Endometrium (tissue), 2 donors: ENCODE measurements at regions not wholly inside any gene's neighbourhood (a gene's known extent, or its start where the extent isn't known, plus 50 kb on each side); places are given as distances from the start of the nearest gene placed in this dataset.
"Not testable (repeated sequence)": the region's sequence is repeated elsewhere in the genome, so short reads cannot be mapped to it uniquely, and the experiment has no call there.

Experiments used
- FAIRE-seq: peaks from 2 replicates; lab custom pipeline; 2012; peaks lifted over from hg19 to GRCh38; lab: Jason Lieb, UNC
- donor health status: control.
- donor health status: control.

DNA sequence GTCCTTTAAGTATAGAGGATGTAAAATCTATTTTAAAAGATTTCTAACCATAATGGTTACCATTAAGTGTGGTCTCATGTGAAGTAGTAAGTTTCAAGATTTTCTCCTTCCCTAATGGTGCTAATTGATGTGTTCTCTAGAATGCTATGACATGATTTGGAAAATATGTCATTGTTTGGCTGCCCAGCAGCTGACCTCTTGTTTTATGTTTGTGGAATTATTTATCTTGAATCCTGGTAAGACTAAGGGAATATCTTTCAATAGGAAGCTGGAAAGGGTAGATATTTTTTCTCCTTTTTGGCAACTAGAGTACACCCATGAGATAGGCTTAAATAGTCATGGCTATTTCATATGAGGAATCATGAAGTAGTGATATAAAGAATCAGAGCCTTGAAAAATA is 139.8 kb upstream of the CHODL start:
- FAIRE-seq = peak; percentile 63

DNA sequence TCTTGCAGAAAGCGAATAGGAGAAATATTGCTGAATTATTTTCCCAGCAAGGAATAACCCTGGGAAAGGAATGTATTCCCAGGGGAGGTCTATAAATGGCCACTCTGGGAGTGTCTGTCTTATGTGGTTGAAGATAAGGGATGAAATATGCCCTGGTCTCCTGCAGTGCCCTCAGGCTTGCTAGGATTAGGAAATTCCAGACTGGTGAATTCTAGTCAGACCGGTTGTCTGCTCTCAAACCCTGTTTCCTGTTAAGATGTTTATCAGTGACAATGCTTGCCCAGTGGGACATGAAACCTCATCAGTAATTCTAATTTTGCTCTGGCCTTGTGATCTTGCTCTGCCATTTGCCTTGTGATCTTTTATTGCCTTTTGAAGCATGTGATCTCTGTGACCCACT is 148.2 kb upstream of the CHODL start:
- not testable (repeated sequence) for FAIRE-seq

DNA sequence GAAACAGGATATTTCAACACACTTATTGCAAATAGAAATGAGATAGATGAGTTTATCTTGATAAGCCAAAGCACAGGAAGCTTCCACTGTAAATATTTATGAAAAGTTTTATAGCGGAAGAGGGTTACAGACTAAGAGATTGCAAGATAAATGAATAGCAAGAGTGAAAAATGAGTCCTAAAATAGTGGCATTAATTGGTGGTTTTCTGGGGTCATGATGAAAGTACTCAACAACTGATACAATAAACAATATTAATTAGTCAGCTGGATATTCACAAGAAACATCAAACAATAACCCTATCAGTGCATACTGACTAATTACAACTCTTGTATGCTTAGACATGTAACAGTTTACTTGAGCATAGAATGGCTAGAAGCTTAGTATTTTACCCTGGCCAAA is 154.8 kb upstream of the CHODL start:
- FAIRE-seq = peak; percentile 89

DNA sequence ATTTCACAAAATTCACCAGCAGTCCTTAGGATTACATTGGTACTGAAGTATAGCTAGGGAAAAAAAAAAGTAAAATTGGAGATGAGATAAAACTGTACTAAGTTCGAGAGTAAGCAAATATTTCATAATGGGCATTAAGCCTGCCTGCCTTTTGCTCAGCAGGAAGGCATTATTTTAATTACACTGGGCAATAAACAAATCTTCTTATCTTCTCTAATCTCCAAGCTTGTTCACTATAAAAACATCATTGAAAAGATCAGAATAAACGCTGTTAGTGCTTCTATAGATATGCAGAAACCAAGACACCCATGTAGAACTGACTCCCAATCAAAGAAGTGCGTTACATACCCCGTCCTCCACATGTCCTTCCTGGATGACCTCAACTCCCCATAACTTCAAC is 174.2 kb upstream of the CHODL start:
- no peak for FAIRE-seq

DNA sequence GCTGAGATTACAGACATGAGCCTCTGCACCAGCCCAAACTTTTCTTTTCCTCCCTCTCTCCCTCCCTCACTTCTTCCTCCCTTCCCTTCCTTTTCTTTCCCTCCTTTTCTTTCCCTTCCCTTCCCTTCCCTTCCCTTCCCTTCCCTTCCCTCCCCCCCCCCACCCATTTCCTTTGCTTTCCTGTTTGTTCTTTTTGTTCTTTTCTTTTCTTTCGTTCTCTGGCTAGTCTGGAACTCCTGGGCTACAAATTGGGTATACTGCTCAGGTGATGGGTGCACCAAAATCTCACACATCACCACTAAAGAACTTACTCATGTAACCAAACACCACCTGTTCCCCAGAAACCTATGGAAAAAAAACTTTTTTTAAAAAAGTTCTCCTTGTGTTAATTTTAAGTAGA is 174.8 kb upstream of the CHODL start:
- no peak for FAIRE-seq

DNA sequence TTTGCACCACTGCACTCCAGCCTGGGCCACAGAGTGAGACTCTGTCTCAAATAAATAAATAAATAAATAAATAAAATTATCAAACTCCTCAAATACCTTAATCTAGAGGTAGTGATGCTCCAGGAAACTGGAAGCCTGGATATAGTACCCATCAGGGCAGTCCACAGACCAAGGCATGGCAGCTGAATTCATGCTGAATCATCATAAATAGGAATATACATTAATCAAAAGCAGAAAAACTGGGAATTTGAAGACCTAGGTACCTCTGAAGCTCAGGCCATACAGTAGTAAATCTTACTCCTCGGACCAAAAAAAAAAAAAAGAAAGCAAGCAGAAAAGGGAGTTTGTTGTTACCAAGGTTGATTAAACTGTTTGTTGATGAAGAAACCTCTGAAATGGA is 184.2 kb upstream of the CHODL start:
- FAIRE-seq = no peak

DNA sequence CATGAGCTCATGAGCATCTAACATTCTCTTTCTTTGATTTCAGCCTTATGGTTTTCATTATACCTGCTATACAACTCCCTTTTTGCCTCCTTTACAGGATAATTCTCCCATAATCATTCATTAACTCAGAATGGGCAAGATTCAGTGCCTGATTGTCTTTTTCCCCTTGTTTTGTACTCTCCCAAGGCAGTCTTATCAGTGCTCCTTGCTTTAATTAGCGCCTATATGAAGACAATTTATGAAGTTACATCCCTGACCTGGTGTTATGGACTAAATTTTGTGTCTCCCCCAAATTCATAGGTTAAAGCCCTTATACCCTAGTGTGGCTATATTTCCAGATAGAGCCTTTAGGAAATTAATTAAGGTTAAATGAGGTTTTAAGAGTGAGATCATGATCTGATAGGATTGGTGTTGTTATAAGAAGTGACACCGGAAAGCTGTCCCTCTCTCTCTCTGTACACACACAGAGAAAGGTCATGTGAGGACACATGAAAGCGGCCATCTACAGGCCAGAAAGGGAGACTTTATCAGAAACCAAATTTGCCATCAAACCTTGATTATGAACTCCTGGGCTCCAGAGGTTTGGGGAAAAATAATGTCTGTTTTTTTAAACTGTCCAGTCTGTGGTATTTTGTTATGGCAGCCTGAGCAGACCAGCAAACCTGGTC is 185.8 kb upstream of the CHODL start:
- FAIRE-seq = no peak

DNA sequence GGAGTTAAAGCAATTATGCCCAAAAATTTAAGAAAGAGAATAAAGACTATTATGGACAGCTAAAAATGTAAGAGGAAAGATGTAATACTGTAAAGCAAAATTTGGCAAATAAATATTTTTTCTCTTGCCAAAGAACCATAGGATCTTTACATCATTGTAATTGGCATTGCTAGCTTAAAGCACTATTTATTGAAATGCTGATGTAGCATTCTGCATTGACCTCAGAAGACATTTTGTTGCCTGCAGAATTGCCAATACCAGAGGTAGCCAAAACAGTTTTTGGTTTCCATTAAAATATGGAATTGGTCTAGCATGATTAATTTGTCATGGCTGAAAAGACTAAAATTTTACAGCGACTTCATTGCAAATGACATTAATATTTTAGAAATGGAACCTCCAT is 191.5 kb upstream of the CHODL start:
- no peak for FAIRE-seq

DNA sequence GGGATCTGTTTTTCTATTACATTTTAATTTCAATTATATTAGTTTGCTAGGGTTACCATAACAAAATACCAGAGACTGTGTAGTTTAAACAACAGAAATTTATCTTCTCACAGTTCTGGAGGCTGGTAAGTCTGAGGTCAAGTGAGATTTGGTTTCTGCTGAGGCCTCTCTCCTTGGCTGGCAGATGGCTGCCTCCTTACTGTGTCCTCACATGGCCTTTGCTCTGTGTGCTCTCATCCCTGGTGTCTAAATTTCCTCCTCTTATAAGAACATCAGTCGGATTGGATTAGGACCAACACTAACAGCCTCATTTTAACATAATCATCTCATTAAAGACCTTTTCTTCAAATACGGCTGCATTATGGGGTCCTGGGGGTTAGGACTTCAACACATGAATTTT is 195.2 kb upstream of the CHODL start:
- no peak for FAIRE-seq

DNA sequence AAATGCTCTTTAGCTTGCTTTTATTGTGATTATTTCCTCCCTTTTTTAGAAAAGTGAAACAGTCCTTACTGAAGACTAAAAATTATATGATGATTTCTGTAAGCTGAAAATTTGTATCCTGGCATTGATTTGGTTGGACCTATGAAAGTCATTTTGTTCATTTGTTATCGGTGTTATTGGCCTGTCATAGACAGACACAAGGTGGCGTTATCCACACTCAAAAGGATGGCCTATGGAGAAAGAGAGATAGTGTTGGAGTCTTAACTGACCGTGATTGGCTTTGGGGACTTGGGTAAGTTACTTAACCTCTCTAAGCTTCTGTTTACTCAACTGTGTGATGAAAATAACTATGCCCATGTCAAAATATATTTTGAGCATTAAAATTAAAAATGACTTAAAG is 203.6 kb upstream of the CHODL start:
- peak; percentile 57 for FAIRE-seq

DNA sequence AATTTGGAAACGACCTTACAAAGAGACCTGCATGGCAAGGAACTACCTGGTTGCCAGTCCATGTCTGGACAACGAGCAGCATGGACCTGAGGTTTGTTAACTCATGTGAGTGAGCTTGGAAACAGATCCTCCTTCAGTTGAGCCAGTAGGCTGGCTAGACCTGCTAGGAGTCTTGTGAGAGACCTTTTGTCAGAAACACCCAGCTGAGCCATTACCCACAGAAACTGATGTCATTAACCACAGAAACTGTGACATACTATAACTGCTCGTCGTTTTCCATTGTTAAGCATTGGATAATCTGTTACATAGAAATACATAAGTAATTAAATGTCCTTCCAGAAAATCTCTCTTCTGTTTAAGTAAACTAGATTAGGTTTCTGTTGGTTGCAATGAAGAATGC is 211.1 kb upstream of the C21orf91 start:
- FAIRE-seq = no peak

DNA sequence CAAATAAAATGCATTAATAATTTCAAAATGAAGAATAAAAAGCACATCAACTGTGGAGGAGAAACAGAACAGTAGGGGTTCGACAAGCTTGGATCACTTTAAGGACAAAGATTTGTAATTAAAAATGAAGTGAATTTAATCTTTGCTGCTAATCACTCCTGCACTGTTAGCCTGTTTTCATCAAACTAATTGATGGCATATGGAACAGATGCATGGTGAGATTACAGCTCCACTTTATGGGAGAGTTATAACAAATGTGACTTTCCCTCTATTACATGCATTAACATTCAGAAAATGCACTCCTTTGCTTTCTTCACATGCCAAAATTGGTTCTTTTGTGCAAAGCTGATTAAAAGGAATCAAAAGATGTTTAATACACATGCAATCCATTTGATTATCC is 207.2 kb upstream of the C21orf91 start:
- no peak for FAIRE-seq

DNA sequence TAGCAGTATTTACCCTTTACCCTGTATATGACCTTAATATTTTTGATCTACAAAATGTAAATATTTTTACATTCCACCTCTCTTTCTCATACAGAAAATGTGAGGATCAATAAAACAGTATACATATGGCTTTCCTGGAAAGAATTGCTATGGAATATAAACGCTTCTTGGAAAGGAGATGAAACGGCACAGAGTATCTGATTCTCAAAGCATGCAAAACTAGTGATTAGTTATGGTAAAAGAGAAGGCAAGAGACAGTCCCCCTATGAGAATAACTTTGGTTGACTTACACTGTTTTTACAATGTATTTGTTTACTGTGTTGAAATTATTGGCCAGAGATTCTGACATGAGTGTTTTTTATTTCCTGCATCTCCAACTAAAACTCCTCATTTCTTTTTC is 204.6 kb upstream of the C21orf91 start:
- no peak for FAIRE-seq

DNA sequence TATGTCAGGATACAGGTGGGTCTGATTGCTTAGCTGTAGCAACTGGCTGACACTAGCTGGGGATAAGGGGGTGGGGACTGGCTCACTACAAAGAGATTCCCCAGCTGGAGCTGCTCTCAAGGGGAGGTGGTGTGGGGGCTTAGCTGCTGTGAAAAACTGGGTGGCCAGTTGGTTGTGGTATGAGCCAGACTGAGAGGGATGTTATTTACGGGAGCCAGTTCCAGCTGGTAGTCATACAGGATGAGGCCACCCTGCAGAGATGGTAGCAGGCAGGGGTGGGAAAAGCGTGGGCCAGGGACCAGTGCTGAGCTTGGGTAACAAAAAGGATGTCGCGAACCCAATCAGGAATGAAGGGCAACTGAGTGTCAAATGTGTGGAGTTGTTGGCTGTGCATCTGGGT is 204.0 kb upstream of the C21orf91 start:
- no peak for FAIRE-seq

DNA sequence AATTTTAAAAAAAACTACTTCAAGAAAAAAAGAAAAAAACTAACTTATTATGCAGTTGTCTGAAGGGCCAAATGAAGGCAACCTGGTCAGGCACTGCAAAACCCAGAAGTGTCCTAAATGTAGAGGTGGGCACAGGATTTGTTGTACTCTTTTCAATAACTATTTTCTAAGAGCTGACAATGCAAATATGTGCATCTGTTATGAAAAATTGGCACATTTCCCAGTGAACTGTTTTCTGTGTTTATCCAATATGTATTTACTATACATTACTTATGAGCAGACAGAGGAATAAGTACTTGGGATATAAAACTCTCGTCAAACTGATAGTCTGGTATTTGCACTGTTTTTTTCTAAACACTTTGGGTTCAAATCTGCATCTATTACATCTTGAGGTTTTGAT is 188.0 kb upstream of the C21orf91 start:
- no peak for FAIRE-seq

DNA sequence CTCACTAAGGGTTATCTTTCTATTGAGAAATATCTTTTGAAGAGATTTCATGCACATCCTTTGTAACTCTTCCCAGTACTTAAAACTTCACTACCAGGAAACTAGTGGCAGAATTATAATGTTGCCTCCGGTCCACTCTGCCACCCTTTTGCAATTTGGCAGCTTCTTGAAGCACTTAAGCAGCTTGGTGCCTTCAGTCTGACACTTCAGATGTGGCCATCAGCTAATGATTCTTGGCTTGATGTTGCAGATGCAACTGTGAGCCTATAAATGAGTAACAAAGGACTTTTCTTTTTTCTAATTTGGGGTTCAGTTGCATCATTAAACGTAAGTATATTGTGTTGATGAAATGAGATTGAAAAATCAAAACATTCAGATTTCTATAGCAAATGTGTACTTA is 187.5 kb upstream of the C21orf91 start:
- FAIRE-seq = no peak

DNA sequence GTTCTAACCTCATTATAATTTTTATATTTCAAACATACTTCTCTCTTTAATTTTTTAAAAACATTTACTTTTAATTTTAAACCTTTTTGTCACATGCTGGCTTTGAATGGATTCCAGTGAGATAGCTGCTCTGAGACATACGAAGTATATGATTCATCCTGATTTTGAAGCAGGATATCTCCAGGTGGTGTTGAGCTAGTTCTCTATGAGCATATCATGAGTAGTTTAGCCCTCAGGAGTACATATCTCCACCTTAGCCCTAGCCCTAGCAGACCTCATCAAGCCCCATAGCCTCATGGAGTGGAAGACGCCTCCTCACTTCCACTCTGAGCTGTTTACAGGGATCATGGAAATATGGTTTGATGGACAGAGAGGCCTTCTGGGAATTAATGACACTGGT is 183.2 kb upstream of the C21orf91 start:
- FAIRE-seq = no peak

DNA sequence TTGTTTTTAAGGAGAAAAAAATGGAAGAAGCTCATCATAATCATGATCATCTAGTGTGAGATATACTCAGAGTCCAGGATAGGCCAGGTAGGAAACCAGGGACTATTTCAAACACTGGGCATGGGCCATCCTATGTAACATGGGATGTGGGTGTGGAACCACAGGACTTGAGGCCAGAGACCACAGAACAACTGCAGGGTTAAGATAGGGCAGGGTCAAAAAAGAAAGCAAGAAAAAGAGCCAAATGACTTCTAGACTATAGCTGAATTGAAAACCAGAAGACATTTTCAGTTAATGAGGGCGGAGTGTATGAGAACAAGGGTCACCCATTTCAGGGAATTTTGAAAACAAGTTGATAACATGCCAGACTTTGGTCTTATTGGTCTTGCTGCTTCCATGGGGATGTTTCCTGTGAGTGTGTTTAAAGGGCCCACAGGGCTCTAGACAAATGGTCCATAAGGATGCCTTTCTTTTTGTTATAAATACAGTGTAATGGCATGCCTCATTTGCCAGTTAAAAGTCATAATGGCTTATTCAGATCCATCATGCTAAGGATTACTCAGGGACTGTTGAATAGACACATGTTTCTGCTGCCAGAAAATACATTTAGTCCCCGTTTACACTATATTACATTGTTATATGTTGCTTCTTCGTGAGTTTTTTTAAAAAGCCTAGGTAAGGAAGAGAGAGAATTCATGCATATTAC is 182.0 kb upstream of the C21orf91 start:
- FAIRE-seq = no peak

DNA sequence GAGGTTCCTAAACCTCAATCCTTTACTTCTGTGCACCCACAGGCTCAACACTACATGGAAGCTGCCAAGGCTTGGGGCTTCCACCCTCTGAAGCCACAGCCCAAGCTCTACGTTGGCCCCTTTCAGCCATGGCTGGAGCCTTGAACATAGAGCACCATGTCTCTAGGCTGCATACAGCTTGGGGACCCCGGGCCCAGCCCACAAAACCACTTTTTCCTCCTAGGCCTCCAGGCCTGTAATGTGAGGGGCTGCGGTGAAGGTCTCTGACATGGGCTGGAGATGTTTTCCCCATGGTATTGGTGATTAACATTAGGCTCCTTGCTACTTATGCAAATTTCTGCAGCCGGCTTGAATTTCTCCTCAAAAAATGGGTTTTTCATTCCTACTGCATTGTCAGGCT is 179.4 kb upstream of the C21orf91 start:
- FAIRE-seq = not testable (repeated sequence)

DNA sequence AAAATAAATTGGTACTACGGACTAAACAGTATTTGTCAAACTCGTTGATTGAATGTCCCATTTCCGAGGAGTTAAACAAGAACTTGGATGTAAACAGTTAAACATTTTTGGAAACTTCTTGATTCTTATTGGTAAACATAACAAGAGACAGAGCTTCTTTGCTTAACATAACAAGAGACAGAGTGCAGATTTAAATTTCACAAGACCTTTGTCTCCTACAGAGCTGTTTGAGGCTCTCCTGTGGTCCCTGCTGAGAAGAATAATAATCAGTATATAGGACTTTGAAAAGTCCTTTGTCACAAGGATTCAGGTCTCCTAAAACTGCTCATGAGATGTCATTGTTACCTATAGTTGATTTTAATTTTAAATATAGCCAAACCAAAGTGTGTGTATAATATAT is 170.6 kb upstream of the C21orf91 start:
- FAIRE-seq = no peak

DNA sequence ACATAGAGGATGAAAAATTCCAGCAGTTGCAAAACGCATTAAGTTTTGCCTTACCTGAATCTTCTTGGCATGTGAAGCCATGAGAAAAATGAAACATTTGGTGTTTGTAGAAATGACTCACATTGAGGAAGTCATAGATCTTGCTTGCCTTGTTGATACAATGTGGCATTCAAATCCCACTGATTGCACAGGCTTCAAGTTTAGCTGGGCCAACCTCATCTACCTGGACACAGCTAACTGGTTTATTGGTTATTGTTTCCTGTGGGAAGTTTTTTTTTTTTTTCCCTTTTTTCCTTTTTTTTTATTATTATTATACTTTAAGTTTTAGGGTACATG is 168.9 kb upstream of the C21orf91 start:
- FAIRE-seq = no peak

DNA sequence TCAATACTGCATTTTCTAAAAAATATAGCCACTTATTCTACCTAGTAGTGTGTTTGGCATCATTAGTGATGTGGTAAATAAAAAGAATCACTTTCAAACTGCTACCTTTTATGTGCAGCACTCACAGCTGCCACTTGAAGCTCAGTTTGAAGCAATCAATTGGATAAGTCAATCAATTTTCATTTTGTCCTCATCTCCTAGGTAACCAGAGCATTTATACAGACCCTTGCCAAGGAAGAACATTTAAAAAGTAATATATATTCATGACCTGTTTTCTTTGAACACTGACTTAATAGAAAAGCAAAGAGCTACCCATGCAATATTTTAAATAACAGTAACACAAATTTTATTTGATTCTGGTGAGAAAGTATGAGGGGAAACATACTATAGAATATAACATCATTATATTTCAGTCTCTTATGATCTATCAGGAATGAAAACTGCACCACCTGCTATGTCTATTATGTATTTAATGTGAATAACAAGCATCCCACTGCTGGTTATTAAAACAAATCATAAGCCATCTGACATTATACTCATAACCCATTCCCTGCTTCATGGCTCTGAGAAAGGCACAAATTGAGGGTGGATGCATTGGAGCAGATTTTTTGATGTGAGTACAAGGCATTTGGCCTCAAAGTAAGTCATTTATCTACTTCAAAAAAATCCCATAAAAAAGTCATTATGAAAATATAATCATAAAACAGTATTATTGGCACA is 168.4 kb upstream of the C21orf91 start:
- FAIRE-seq = no peak

DNA sequence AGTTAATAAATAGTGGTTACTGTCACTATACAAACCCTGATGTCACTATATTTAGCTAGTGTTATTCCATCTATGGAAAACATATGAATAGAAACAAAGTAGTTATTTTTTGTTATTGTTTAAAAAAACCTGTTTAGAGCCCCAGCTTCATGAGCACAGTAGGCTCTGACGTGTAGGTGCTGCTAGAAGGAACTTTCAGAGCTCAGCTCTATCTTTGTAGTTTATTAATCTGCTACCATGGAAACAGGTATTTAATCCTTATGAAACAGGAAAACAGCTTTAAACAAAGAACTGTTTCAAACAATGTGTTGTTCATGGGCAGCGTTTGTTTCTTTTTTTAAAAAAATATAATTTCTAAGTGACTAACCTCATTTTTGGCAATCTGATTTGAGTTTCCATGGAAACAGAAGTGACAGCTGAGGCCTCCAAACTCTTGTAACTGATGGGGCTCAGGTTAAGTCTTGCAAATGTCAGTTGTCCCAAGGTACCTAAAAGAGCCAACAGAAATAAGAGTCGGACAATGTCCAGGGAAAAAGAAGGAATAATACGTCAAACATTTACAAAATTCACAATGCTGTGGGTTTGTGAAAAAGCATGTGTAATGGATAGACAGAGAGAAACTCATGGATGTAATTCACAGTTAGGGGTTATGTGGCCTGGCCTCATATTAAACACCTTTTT is 162.0 kb upstream of the C21orf91 start:
- FAIRE-seq = no peak
